Osteocyte (in vitro differentiated cells): ENCODE measurements at regions not wholly inside any gene's neighbourhood (a gene's known extent, or its start where the extent isn't known, plus 50 kb on each side); places are given as distances from the start of the nearest gene placed in this dataset.

ENCODE experiments used
- DNase-seq: peaks from one replicate; pipeline ENCODE4 v3.0.0; 2021; ENCODE audit warnings: mixed read lengths; ENCODE audit not compliant: unreplicated experiment; ENCODE audit errors: extremely low spot score
- H3K27ac Mint-ChIP-seq: one replicate; pipeline ENCODE4 v1.8.0; 2021; ENCODE audit warnings: mild to moderate bottlenecking, mixed read lengths; ENCODE audit not compliant: unreplicated experiment
- H3K27me3 Mint-ChIP-seq: one replicate; pipeline ENCODE4 v1.8.0; 2021; ENCODE audit warnings: mixed read lengths; ENCODE audit not compliant: unreplicated experiment
- H3K36me3 Mint-ChIP-seq: one replicate; pipeline ENCODE4 v1.8.0; 2021; ENCODE audit warnings: mixed read lengths; ENCODE audit not compliant: unreplicated experiment
- H3K4me1 Mint-ChIP-seq: one replicate; pipeline ENCODE4 v1.8.0; 2021; ENCODE audit warnings: mixed read lengths; ENCODE audit not compliant: unreplicated experiment
- H3K4me3 Mint-ChIP-seq: one replicate; pipeline ENCODE4 v1.8.0; 2021; ENCODE audit warnings: mild to moderate bottlenecking, moderate library complexity, mixed read lengths; ENCODE audit not compliant: unreplicated experiment
- H3K9me3 Mint-ChIP-seq: one replicate; pipeline ENCODE4 v1.8.0; 2021; ENCODE audit warnings: mixed read lengths; ENCODE audit not compliant: unreplicated experiment
- TF ChIP-seq, protein P1 (sequence below): fragments of 200-600 bp; sonication (generic); IDR thresholded peaks from 2 replicates; pipeline ENCODE4 v1.5.0; 2021; ENCODE audit warnings: antibody characterized with exemption, mild to moderate bottlenecking, moderate library complexity

DNA sequence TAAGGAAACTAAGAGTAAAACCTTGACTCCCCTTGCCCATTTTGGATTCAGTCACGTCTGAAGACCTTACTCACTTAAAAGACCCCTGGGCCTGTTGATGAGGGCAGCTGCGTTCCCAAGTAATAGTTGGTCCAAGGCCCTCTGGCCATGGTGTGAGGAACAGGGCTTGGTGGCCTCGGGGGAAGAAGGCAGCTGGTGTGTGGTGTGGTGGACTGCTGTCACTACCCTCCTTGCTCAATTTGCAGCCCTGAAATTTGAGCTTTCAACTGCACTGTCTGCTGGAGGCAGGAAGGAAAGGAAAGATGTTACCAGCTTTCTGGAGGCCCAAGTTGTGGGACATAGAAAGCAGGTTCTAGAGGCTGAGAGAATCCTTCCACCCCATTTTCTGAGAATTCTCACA lies 128.2 kb downstream of the SLC38A6 start:
- no peaks in the 10 kb centered on the region for H3K9me3 Mint-ChIP-seq
- H3K36me3 Mint-ChIP-seq, result peaks cover 9% of the 10 kb centered on the region
- TF ChIP-seq, protein P1, sequence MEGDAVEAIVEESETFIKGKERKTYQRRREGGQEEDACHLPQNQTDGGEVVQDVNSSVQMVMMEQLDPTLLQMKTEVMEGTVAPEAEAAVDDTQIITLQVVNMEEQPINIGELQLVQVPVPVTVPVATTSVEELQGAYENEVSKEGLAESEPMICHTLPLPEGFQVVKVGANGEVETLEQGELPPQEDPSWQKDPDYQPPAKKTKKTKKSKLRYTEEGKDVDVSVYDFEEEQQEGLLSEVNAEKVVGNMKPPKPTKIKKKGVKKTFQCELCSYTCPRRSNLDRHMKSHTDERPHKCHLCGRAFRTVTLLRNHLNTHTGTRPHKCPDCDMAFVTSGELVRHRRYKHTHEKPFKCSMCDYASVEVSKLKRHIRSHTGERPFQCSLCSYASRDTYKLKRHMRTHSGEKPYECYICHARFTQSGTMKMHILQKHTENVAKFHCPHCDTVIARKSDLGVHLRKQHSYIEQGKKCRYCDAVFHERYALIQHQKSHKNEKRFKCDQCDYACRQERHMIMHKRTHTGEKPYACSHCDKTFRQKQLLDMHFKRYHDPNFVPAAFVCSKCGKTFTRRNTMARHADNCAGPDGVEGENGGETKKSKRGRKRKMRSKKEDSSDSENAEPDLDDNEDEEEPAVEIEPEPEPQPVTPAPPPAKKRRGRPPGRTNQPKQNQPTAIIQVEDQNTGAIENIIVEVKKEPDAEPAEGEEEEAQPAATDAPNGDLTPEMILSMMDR, result no peak
- DNase-seq, result no peak
- H3K4me3 Mint-ChIP-seq, result no peak overlapping the region
- H3K27ac Mint-ChIP-seq, result peak overlapping the region; percentile 54
- H3K27me3 Mint-ChIP-seq, result no peaks in the 10 kb centered on the region
- H3K4me1 Mint-ChIP-seq, result peaks cover 54% of the 10 kb centered on the region

DNA sequence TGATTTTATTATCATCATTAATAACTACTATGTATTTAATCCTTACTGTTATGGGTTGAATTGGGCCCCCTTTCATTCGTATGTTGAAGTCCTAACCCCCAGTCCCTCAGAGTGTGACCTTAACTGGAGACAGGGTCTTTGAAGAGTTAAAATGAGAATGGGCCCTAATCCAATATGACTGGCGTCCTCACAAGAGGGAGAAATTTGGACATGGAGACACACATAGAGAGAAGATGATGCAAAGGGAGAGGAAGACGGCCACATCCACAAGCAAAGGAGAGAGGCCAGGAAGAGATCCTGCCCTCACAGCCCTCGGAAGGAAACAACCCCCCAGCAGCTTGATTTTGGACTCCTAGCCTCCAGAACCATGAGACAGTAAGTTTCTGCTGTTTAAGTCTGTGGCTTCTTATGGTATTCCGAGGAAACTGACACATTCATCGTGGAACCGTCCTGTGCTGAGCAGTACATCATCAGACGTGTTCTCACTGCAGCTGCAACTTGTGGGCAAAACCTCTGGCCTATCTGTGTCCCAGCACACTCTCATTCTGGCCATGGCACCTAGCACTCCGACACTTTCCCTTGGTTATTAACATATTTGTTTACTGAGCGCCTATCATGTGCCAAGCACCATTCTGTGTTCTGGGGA lies 127.6 kb downstream of the SLC38A6 start:
- Mint-ChIP-seq H3K4me1 (peaks cover 60% of the 10 kb centered on the region), H3K27ac (peak overlapping the region; percentile 54), H3K27me3 (no peaks in the 10 kb centered on the region), H3K9me3 (no peaks in the 10 kb centered on the region), H3K4me3 (no peak overlapping the region), H3K36me3 (peaks cover 5% of the 10 kb centered on the region)
- TF ChIP-seq, protein P1, result no peak
- no peak for DNase-seq

DNA sequence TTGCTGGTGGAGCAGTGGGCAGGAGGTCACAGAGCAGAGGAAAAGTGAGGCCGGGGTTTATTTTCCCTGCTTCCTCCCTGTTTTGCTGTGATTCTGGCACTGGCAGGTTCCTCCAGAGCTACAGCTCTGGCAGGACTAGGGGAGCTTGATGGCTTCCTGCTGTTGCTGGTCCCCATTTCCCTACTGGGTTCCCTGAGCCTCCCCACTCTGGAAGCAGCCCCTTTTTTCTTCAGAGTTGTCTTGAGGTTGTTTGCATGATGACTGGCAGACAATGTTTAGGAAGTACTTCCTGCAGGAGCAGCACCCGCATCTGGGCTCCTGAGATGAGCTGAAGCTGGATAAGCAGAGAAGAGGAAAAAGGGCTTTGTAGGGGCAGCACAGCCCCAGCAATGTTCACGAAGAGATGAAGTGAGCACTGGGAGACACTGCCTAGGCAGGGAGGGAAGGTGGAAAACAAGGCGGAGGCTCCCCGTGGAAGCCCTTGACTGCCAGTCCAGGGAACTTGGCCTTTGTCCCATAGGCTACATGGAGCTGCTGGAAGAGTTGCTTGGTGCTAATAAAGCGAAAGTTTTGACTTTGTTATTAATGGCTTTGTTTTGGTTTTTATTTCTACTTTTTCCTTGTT lies 126.9 kb downstream of the SLC38A6 start:
- TF ChIP-seq, protein P1, result no peak
- Mint-ChIP-seq H3K9me3 (no peaks in the 10 kb centered on the region), H3K36me3 (peaks cover 5% of the 10 kb centered on the region), H3K4me1 (peaks cover 67% of the 10 kb centered on the region), H3K27me3 (no peaks in the 10 kb centered on the region), H3K4me3 (no peak overlapping the region), H3K27ac (peak overlapping the region; percentile 17)
- DNase-seq, result no peak

DNA sequence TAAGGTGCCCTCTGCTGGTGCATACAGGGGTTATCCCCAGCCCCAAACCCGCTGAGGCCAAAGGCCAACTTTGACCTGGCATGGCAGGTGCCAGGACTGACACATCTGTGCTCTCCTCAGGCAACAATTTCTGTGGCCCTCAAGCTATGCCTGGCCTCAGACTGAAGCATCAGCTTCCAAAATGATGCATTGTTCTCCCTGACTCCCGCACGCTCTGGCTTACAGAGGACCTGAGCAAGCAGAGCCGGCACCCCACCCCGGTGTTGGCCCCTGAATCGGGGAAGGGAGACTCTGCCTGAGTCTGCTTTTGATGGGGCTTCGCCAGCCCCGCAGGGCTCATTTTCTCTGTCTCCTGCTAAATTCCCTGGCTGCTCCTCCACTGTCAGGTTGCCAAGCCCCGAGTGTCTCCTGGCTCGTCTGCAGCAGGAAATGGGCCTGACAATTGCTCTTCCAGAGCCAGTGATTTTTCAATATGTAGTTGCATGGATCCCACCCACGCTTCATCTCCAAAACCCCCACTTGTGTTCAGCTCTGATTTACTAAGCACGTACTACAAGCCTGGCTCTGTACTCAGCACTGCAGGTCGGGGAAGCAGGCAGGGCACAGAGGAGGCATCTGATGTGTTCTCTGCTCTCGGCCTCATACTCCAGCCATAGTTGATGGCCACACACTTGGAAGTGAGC lies 126.1 kb downstream of the SLC38A6 start:
- H3K4me3 Mint-ChIP-seq, result no peak overlapping the region
- H3K9me3 Mint-ChIP-seq, result no peaks in the 10 kb centered on the region
- peaks cover 5% of the 10 kb centered on the region for H3K36me3 Mint-ChIP-seq
- DNase-seq, result no peak
- no peaks in the 10 kb centered on the region for H3K27me3 Mint-ChIP-seq
- H3K4me1 Mint-ChIP-seq, result peaks cover 76% of the 10 kb centered on the region
- H3K27ac Mint-ChIP-seq, result peak overlapping the region; percentile 63
- TF ChIP-seq, protein P1, result no peak
